VCaP (cell line): ENCODE measurements at regions not wholly inside any gene's neighbourhood (a gene's known extent, or its start where the extent isn't known, plus 50 kb on each side); places are given as distances from the start of the nearest gene placed in this dataset.

Experiments used
- H3K27ac ChIP-seq: fragments of 450-650 bp; 2 replicates; pipeline ENCODE4 v1.5.1; 2017
- CTCF ChIP-seq: fragments of 450-650 bp; conservative IDR thresholded peaks from 2 replicates; pipeline ENCODE4 v1.5.1; 2017; ENCODE audit warnings: mild to moderate bottlenecking, moderate library complexity

GRCh38 chr4:28362169-28362568, 1501.5 kb downstream of the STIM2 start:
- H3K27ac ChIP-seq = no peak overlapping the region
- TF ChIP-seq CTCF = no peak

GRCh38 chr4:28369499-28369898, 1508.9 kb downstream of the STIM2 start:
- no peak for TF ChIP-seq CTCF
- H3K27ac ChIP-seq = no peak overlapping the region

- H3K27ac ChIP-seq = no peak overlapping the region
Measured at GRCh38 chr4:28373191-28373590, 1512.5 kb downstream of the STIM2 start.

GRCh38 chr4:28373601-28374000, 1513.0 kb downstream of the STIM2 start:
- no peak for TF ChIP-seq CTCF
- H3K27ac ChIP-seq = no peak overlapping the region

More at GRCh38 chr4:28373191-28373590, 1512.5 kb downstream of the STIM2 start:
- no peak for TF ChIP-seq CTCF

- TF ChIP-seq CTCF = no peak
- H3K27ac ChIP-seq = no peak overlapping the region
Measured at GRCh38 chr4:28378109-28378830, 1517.6 kb downstream of the STIM2 start.

- TF ChIP-seq CTCF = no peak
- no peak overlapping the region for H3K27ac ChIP-seq
Measured at GRCh38 chr4:28385801-28386200, 1525.2 kb downstream of the STIM2 start.

GRCh38 chr4:28386776-28387175, 1526.1 kb downstream of the STIM2 start:
- H3K27ac ChIP-seq = no peak overlapping the region
- TF ChIP-seq CTCF = no peak
